ENCODE measurements at regions not wholly inside any gene's neighbourhood (a gene's known extent, or its start where the extent isn't known, plus 50 kb on each side); places are given as distances from the start of the nearest gene placed in this dataset.
A peak's percentile ranks its signal among the peaks of the same experiment; 100 is the strongest.
"Not testable (repeated sequence)": the region's sequence is repeated elsewhere in the genome, so short reads cannot be mapped to it uniquely, and the experiment has no call there.

DNA sequence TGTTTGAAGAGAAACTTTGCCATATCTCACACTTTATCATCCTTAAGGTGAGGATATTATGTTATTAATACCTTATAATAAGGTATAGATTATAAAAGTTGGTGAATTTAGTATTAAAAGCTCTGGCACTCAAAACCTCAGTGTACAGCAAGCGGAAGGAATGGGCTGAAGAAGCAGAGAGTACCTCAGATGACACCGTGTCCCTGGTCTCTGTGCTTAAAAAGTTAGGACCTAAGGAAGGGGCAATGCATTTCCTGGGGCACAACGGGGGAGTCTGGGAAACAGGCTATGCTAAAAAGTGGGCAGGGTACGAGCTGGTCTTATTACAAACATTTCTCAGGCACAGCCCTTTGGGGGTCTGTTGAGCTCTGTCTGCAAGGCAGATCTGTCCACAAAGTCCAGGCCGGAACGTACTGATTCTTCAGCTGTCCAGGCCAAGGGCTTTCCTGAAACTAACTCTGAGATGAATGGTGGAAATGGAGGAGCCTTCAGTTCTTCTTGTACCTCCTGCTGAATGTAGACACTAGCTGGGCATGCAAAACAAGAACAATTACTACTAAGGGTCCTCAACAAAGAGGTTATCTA, 202.7 kb downstream of the POM121L12 start:
- DNase-seq (ENCODE audit: low spot score) = no peak

DNA sequence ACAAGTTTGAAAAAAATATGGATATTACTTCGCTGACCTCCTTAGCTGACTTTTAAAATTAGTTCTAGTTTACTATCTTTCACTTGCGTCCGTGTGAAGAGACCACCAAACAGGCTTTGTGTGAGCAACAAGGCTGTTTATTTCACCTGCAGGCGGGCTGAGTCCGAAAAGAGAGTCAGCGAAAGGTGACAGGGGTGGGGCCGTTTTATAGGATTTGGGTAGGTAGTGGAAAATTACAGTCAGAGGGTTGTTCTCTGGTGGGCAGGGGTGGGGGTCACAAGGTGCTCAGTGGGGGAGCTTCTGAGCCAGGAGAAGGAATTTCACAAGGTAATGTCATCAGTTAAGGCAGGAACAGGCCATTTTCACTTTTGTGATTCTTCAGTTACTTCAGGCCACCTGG, 203.7 kb downstream of the POM121L12 start:
- DNase-seq (ENCODE audit: low spot score) = not testable (repeated sequence)

DNA sequence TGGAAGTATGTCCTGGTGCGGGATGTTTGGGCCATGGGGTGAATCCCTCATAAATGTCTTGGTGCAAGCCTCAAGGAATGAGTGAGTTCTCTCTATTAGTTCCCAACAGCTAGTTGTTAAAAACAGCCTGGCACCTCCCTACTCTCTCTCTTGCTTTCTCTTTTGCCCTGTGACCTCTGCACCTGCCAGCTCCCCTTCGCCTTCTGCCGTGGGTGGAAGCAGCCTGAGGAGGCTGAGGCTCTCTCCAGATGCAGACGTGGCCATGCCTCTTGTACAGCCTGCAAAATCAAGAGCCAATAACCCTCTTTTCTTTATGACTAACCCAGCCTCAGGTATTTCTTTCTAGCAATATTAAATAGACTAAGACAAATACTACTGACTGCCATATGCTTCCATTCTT, 210.3 kb downstream of the POM121L12 start:
- no peak for DNase-seq (ENCODE audit: low spot score)

DNA sequence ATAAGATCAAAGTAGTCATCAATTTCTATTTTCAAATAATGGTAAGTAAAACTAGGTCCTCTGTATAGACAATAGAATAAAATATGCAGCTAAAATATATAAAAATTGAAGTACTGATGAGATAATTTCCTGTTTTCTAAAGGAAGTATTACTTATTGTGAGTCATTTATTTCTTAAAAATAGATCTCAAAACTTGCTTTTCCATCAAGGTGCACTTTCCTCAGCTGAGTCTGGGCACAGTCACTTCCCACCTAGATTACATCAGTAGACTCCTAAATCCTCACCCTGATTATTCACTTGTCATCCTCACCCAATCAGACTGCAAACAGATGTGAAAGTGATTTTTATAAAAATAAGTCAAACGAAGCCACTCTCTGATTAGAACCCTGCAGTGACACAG, 211.5 kb downstream of the POM121L12 start:
- DNase-seq (ENCODE audit: low spot score) = no peak

DNA sequence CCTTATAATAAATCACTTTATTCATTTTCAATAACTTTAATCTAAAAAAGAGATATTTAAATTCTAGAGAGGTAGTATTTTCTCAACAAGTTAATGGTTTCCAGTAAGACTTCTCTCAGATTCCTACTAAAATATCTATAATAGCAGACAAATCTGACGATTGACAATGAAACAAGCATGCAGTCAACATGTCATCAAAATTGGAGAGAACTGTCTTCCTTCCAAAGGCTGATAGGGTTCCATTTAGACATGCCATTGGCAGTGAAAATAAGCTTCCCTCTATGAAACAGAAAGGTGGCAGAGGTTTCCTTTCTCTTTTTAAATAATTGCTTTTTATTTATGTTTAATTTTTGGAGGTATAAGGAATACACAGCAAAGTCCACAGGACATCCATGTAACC, 217.1 kb downstream of the POM121L12 start:
- no peak for DNase-seq (ENCODE audit: low spot score)

DNA sequence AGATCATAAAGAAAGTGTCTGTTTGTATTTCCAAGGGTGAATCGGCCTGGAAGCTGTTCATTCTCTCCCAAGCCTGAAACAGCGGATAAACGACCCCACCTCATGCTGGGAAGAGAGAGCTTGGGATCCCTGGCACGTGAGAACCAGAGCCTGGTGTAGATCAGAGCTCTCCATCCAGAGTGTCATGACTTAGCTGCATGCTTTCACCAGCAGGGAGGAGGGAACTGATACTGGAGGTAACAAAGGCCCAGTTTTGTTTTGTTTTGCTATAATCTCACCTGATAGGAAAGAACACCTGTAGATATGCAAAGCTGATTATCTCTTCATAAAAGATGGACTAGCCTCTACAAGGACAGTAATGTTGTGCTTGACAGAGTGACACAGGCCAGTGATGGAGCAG, 236.6 kb downstream of the POM121L12 start:
- DNase-seq (ENCODE audit: low spot score) = no peak

DNA sequence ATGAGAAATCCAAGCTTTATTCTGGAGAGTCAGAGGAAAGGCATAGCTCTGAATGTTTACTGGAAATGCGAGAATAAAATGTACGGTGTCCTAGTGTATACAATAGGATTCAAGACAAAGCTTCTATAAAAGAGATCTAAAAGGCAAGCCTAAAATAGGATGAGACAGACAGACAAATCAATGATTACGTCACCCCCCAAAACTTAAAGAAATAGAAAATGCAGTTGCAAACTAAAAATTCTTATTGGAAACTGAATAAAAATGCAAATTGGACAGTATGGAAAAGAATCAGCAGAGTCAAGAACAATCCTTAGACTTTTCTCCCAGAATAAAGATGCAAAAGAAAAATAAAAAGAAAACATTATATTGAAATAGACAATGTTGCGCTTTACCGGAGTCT, 245.9 kb downstream of the POM121L12 start:
- no peak for DNase-seq (ENCODE audit: low spot score)

DNA sequence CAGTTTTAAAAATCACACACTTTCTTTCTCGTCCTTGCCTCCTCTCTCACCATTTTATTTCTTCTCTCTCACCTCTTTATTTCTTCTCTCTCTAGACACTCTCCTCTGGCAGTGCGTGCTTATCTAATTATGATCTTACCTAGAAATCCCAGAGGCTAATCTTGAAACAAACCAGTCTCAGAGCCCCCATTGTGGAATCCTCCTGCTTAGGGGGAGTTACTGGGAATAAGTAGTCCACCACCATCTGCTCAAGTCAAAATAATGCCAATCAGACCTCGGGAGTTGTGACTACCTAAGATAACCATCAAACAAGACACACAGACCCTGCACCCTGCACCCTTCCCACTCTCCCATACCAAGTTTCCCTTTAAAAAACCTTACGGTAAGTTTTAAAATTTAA, 256.9 kb downstream of the POM121L12 start:
- no peak for DNase-seq (ENCODE audit: low spot score)

DNA sequence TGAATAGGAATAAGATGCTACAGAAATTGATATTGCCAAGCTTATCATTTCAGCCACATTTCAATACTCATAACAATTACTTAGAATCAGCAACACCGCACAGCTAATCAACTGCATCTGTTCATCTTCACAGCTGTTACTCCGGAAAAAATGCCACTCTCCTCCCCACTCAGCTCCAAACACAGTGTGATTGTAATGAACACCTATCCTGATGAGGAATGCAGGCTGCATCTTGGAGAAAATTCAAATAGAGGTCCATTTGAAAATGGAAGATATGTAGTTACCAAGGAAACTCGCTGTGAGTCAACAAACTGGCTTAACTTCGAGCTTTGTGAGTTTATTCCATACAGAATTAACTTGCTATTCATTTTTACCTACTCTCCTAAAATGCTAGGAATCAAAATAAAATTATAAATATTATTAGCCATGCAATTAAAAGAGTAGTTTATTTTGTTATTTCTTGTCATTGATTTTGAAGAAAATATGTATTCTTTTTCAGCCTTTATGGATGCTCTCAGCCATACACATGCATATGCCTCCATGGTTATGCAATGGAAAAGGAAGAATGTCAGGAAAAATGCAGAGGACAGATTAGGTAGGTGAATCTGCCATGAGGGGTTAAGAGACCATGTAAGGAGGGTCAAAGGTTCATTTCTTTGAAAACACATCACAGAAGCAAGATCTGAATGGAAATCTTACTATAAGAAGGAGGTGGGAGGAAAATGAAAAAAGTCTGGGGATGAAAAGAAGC, 267.2 kb downstream of the POM121L12 start:
- no peak for DNase-seq (ENCODE audit: low spot score)

DNA sequence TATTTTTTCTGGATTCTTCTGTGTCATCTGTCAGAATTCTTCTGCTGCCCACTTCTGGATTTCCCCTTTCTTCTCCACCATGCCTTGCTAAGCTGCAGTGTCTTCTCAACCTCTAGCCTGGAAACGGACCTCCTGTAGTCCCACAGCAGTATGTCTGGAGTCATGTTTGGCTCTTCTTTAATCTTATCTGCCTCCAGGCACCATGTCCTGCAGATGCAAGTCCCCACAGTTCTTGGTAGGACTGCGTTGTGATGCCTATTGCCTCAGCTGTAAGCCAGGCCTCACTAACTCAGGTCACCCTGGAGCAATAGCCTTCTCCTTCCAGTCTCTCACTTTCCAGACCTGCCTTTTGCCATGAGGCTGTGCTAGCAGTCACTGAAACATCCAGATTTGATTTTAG, 268.3 kb downstream of the POM121L12 start:
- DNase-seq (ENCODE audit: low spot score) = no peak

DNA sequence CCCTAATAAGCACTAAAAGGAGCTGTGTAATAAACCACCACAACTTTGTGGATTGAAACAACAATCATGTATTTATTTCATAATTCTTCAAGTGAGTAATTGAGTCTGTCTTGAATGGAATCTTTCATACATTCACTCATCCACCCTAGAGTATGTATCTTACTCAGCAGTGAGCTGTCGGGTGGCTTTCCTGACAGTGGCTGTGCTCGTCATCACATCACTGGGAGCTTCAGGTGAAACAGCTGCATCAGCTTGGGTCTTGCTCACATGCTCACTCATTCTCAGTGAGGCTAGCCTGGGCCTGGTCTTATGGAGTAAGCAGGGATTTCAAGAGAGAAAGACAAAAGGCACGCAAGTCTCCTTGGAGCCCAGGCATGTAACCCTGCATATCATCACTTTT, 271.4 kb downstream of the POM121L12 start:
- DNase-seq (ENCODE audit: low spot score) = no peak

DNA sequence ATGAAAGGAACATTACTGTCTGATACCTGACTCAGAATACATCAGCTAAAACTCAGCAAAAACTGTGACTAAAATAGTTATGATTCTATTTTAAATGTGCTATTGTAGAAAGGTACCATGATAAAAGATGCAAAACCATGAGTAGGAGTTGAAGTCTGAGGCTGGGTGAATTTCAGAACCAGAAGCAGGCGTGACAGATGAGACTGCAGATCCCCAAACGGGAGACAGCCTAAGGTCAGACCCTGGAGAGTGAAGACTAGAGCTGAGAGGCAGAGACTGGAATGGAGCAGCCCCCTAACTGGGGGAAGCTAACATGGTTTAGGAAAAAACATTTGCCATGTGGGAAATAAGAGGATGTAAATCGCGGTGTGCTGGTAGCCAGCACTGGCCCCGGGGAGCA, 275.8 kb downstream of the POM121L12 start:
- no peak for DNase-seq (ENCODE audit: low spot score)

DNA sequence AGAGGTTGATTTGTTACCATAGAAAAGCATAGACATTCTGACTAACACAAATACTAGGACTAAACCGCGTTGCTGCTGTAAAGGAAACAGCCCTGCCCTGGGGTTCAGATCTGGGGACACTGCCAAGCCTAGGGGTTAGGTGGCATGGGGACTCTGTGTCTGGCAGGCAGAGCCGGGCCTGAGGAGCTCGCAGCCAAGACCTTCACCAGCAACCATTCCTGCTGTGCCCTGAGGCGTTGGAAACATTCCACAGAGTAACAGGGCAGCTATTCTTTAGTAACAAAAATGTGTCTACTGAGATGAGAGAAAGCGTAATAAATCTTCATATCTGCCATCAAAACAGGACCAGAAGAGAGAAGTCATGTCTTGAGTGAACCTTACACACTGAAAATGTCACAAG, 280.5 kb downstream of the POM121L12 start:
- no peak for DNase-seq (ENCODE audit: low spot score)

DNA sequence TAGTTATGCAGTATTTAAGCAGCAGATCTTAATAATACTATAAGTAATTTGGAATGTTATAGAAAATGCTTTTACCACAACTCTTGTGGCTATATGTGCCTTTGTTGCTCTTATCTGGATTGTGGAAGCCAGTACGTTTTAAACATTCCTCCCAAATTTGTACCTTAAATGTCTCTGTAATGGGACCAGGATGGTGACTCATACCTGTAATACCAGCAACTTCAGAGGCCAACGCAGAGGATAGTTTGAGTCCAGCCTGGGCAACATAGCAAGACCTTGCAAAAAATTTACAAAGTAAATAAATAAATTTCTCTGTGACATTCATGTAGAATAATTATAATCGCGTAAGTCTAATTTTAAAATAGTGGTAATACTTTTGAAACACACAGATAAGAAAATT, 283.1 kb downstream of the POM121L12 start:
- no peak for DNase-seq (ENCODE audit: low spot score)

DNA sequence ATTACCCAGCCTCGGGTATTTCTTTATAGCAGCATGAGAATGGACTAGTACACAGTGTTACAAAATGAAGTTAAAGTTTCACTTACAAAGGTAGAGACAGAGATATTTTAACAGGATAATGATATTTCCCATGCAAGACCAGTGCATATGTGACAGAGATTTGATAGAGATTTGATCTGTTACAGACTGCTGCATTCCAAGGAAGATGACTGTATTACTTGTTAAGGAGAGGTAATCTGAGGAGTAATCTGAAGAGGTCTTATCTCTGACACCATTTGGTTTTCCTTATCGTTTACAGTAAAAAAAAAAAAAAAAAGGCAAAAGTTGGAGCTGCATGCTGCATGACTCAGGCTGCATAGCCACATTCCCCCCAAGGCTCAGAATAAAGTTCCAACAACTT, 289.6 kb downstream of the POM121L12 start:
- no peak for DNase-seq (ENCODE audit: low spot score)

DNA sequence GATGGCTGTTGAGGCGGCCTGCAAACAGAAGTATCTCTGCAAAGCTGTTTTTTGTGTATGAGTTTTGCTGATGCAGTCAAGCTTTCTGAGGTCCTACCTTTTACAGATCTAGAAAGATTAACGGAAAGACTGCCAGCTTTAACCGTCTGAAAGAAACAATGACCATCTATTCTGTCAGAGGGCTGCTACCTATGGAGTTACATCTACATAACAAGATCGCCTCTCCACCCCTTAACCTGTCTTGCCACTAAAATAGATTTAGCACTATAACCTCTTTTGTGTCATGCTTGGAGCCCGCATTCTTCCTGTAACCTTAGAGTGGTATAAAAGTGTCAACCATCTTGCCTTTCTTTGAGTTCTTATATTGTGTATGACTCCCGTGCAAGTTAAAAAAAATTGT, 291.2 kb downstream of the POM121L12 start:
- DNase-seq (ENCODE audit: low spot score) = no peak

DNA sequence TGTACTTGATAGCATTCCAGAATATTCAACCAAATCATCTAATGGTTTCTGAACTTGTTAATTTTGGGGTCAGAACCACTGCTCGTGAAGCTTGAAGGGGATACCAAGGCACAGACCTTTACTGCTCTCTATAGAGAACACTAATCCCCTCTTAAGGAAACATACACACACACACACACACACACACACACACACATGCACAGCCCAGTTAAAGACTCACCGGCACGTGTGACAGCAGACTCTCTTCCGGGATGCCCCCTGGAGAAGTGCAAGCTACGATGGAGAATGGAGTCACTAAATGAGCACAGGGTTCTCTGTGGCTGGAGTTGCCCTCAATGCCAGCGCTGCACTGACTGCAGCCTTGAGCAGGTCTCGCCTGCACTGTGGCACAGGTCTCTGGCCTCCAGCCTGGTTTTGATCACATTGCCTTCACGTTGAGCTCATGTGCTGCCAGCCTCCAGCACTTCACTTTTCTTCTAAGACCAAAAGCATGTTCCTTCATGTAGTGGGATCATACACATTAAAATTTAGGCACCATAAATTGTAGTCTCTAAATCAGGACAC, 300.8 kb downstream of the POM121L12 start:
- no peak for DNase-seq (ENCODE audit: low spot score)

DNA sequence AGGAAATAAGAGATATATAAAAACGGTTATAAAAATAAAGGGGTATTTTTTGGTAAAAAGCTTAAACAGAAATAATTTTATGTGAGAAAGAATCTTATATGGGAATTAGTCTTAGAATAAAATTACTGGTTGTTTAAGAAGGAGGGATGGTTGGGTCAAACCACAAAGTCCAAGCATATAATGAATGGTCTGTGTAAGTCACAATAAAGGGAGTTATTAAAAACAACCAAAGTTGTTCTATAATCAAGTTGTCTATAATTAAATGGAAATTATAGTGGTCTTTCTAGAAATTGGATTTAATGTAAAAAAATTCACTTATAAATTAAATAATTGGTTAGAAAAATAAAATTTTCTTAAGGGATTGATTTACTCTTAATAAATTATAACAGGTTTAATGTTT, 304.8 kb downstream of the POM121L12 start:
- DNase-seq (ENCODE audit: low spot score) = no peak

DNA sequence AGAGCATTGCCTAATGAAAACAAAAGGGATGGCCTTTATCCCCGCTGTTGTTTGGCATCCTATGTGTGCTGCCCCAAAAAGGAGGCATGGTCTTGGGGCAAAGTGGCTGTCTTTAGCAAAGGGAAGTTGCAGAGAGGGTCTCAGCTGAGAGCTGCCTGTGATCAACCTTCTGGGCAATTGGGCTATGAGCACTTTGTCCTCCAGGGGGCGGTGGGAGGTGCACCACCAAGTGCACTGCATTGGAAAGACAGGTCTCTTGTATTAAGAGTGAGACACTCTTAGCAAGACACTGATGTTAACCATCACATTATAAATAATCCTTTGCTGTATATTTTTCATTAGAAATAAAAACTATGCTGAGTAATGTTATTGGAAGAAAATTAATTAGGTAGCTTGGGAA, 314.8 kb downstream of the POM121L12 start:
- peak; percentile 6 for DNase-seq (ENCODE audit: low spot score)

DNA sequence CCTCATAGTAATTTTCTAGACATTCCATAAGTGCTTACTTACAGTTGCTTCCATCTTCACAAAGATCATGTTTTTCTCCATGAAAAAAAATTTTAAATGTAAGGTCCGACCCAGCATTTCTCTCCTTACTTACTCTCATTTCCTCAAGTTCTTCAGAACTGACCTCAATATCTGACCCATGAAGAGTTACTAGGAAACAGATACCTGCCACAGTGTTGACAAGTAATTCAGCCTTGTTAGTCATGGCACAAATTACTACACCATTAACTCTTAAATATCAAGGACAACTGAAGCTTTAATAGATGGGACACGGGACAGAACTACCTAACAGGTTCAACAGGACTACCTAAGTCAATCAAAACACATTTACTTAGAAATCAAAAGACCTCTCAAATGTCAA, 316.2 kb downstream of the POM121L12 start:
- DNase-seq (ENCODE audit: low spot score) = no peak

DNA sequence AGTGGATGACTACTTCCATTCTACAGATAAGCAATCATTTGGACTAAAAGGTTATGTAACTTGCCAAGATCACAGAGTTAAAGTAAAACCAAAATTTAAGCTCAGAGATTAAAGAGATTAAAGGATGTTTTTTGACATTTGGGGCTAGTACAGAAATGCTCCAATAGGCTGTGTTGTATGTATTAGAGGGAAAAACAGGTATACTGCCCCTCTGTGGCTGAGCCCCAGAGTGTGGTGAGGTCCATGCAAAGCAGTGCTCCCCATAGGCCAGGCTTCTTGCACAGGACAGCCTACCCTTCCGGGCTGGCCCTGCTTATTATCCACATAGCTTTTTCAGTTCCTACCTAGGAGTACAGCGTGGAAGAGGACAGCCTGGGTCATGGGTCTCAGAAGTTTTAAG, 322.8 kb downstream of the POM121L12 start:
- DNase-seq (ENCODE audit: low spot score) = no peak

DNA sequence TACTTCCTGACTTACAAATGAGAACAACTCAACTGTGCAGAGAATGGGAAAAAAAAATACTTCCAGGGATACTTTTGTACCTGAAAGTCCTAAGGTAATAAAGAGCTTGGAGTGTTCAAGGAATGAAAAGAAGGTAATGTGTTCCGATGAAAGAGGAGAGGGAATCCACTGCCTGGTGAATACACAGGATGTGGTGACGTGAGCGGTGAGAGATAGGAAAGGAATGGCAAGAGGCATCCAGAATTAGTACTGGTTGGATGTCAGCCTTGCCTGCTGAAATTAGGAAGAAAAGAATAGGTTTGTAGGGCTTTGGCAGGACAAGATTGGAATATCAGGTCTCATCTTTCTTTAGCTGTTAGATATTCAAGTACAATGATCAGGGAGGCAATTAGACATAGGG, 347.7 kb downstream of the POM121L12 start:
- no peak for DNase-seq (ENCODE audit: low spot score)

DNA sequence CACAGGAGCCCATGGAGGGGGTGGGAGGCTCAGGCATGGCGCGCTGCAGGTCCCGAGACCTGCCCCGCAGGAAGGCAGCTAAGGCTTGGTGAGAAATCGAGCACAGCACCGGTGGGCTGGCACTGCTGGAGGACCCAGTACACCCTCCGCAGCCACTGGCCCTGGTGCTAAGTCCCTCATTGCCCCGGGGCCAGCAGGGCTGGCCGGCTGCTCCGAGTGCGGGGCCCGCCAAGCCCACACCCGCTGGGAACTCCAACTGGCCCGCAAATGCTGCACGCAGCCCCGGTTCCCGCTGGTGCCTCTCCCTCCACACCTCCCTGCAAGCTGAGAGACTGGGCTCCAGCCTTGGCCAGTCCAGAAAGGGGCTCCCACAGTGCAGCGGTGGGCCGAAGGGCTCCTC, 349.8 kb downstream of the POM121L12 start:
- not testable (repeated sequence) for DNase-seq (ENCODE audit: low spot score)

DNA sequence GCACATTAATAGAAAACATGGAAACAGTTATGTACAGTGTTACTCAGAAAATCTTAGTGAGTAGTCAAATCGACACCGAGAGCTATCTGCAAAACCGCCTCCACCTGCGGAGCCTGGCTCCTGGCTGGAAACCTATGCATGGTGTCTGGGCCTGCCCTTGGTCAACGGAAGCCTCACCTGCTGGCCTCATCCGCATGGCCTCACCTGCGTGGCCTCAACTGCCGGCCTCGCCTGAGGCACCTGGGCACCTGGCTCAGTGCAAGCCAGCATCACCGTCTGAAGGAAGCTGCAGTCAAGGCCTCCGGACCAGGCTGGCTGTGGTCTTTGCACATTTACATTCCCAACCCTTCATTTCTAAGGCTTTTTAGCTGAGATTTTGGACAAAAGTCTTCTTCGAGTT, 352.1 kb downstream of the POM121L12 start:
- no peak for DNase-seq (ENCODE audit: low spot score)

All from activated CD4-positive, alpha-beta T cell treated with anti-CD3 and anti-CD28 coated beads, Interleukin-2, Interleukin-4, amounts not matched to agents 100 ng/mL and 50 ng/mL, durations not matched to agents 16 hours and 8 hours (primary cell).